GM19240 (cell line): ENCODE measurements at regions not wholly inside any gene's neighbourhood (a gene's known extent, or its start where the extent isn't known, plus 50 kb on each side); places are given as distances from the start of the nearest gene placed in this dataset.
"Not testable (repeated sequence)": the region's sequence is repeated elsewhere in the genome, so short reads cannot be mapped to it uniquely, and the experiment has no call there.

ENCODE experiments used
- DNase-seq: peaks from one replicate; pipeline ENCODE4 v3.0.0; 2011; ENCODE audit warnings: low spot score; ENCODE audit not compliant: insufficient read length

GRCh38 chr2:154947416-154947815, 248.9 kb downstream of the KCNJ3 start:
- not testable (repeated sequence) for DNase-seq

- DNase-seq, result no peak
These were observed 247.5 kb downstream of the KCNJ3 start for GRCh38 chr2:154945984-154946383.

GRCh38 chr2:154941379-154941778, 242.9 kb downstream of the KCNJ3 start:
- no peak for DNase-seq

GRCh38 chr2:154934213-154934612, 235.7 kb downstream of the KCNJ3 start:
- DNase-seq, result no peak

- DNase-seq, result no peak
These were observed 226.0 kb downstream of the KCNJ3 start for GRCh38 chr2:154924531-154924930.

GRCh38 chr2:154914561-154914960, 216.1 kb downstream of the KCNJ3 start:
- DNase-seq, result no peak

GRCh38 chr2:154912215-154912614, 213.7 kb downstream of the KCNJ3 start:
- no peak for DNase-seq

GRCh38 chr2:154911729-154912128, 213.2 kb downstream of the KCNJ3 start:
- DNase-seq, result no peak

- no peak for DNase-seq
These were observed 212.2 kb downstream of the KCNJ3 start for GRCh38 chr2:154910701-154911100.

- DNase-seq, result no peak
These were observed 209.8 kb downstream of the KCNJ3 start for GRCh38 chr2:154908327-154908726.
